ENCODE measurements at regions not wholly inside any gene's neighbourhood (a gene's known extent, or its start where the extent isn't known, plus 50 kb on each side); places are given as distances from the start of the nearest gene placed in this dataset.

DNA sequence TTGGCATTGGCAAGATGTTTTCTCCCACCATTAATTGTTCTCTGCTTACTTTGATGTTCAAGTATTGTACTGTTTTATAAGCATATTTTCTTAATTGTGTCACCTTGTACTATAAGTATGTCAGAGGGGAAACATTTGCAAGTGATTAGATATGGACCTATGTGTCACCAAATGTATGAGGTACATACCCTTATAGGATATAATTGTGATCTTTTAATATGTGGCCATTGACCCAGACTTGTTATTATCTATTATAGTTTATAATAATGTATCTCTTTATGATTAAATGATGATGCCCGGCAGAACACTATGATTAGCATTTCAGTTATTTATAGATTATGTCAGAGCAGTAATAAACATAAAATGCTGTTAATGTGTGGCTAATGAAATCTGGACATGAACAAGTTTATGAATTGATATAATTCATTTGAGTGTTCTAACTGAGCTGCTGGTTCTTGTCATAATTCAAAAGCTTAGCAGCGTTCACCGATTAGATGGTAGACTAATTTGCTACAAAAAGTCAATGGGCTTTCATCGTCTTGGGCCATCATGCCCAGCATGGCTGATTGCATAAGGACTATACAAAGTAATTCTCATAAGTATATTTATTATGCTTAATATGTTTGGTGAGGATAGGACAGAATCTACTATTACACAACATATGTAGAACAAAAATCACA is 480.9 kb upstream of the FANCL start:
- TF ChIP-seq, protein P1, sequence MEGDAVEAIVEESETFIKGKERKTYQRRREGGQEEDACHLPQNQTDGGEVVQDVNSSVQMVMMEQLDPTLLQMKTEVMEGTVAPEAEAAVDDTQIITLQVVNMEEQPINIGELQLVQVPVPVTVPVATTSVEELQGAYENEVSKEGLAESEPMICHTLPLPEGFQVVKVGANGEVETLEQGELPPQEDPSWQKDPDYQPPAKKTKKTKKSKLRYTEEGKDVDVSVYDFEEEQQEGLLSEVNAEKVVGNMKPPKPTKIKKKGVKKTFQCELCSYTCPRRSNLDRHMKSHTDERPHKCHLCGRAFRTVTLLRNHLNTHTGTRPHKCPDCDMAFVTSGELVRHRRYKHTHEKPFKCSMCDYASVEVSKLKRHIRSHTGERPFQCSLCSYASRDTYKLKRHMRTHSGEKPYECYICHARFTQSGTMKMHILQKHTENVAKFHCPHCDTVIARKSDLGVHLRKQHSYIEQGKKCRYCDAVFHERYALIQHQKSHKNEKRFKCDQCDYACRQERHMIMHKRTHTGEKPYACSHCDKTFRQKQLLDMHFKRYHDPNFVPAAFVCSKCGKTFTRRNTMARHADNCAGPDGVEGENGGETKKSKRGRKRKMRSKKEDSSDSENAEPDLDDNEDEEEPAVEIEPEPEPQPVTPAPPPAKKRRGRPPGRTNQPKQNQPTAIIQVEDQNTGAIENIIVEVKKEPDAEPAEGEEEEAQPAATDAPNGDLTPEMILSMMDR (conservative IDR thresholded peaks at IDR 0.05) = no peak
- TF ChIP-seq EZH2 (IDR thresholded peaks at IDR 0.05; ENCODE audit: low read depth) = no peak

Measured in PC-9 (cell line).